ENCODE measurements at regions not wholly inside any gene's neighbourhood (a gene's known extent, or its start where the extent isn't known, plus 50 kb on each side); places are given as distances from the start of the nearest gene placed in this dataset.

DNA sequence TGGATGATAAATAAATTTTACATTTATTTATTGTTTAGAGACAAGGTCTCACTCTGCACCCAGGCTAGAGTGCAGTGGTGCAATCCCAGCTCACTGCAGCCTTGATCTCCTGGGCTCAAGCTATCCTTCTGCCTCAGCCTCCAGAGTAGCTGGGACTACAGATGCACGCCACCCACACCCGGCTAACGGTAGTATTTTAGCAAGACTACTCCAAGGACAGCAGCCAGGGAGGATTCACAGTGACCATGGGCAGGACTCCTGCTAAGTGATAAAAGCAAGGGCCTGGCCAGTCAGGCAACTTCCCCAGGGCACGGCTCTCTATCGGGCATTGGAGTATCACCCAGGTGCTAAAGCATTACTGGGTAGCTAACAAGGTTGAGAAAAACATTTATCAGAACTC, 55.4 kb downstream of the ARL6IP4 start:
- no peak overlapping the region for H3K27ac ChIP-seq (ENCODE audit: low read depth, low read length)
- no peak for DNase-seq (ENCODE audit: low read depth in 4 of 6, low spot score in 6 of 6)
- peaks cover 18% of the 10 kb centered on the region for H3K36me3 ChIP-seq (ENCODE audit: control insufficient read depth, insufficient read depth, low read length)
- H3K27me3 ChIP-seq (ENCODE audit: control insufficient read depth, insufficient read depth, low read length): no peaks in the 10 kb centered on the region
- no peaks in the 10 kb centered on the region for H3K9me3 ChIP-seq (ENCODE audit: control insufficient read depth, insufficient read depth, low read length)
- H3K4me1 ChIP-seq (ENCODE audit: control insufficient read depth, insufficient read depth, low read length): peaks cover 4% of the 10 kb centered on the region
- H3K4me3 ChIP-seq (ENCODE audit: low read depth, low read length): no peak overlapping the region
- WGBS (ENCODE audit: insufficient coverage): 80% methylated on average over 5 of the region's 5 CpGs

DNA sequence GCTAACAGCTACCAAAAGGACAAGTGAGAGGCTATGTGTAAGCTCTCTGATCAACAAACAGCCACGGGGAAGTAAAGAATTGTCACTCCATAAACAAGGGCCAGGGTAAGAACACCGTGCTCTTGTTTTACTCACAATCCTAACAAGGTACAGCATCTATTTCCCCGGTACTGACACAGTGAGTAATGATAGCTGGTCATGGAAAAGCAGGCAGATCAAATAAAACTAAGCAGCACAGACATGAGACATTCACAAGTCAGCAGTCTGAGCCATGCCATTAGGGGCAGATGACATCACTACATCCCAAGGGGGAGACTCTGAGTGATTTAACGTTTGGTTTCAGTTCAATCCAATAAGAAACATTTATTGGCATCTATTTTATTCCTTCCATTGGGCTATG, 54.4 kb downstream of the ARL6IP4 start:
- WGBS (ENCODE audit: insufficient coverage): no CpG with 5 or more reads among the region's 4 CpGs

DNA sequence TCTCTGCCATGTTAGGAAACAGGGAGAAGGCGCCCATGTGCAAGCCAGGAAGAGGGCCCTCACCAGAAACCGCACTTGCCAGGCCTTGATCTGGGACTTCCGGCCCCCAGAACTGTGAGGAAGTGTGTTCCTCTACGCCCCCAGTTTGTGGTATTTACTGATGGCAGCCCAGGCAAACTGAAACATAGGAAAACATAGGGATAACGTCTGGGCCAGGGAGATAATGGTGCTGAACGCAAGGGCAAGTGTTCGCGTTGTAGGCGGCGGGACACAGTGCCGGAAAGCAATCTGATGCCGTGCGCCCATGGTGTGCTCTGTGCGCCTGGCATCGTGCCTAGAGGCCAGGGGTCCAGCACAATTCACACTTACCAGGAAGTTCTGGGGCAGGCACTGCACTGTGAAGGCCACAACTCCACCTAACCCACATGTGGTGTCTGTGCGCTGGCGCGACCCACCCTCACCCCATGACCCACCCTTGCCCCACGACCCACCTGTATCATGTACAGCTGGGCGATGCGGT, 53.6 kb downstream of the ARL6IP4 start:
- H3K27ac ChIP-seq (ENCODE audit: low read depth, low read length): no peak overlapping the region
- H3K4me1 ChIP-seq (ENCODE audit: control insufficient read depth, insufficient read depth, low read length): peaks cover 4% of the 10 kb centered on the region
- 89% methylated on average over 21 of the region's 21 CpGs for WGBS (ENCODE audit: insufficient coverage)
- DNase-seq (ENCODE audit: low read depth in 4 of 6, low spot score in 6 of 6): no peak
- H3K4me3 ChIP-seq (ENCODE audit: low read depth, low read length): no peak overlapping the region
- no peaks in the 10 kb centered on the region for H3K9me3 ChIP-seq (ENCODE audit: control insufficient read depth, insufficient read depth, low read length)
- H3K27me3 ChIP-seq (ENCODE audit: control insufficient read depth, insufficient read depth, low read length): no peaks in the 10 kb centered on the region
- H3K36me3 ChIP-seq (ENCODE audit: control insufficient read depth, insufficient read depth, low read length): peaks cover 19% of the 10 kb centered on the region

More for the DNA sequence above, 54.4 kb downstream of the ARL6IP4 start:
- Histone ChIP-seq H3K4me1 (ENCODE audit: control insufficient read depth, insufficient read depth, low read length) (peaks cover 4% of the 10 kb centered on the region), H3K27ac (ENCODE audit: low read depth, low read length) (no peak overlapping the region), H3K9me3 (ENCODE audit: control insufficient read depth, insufficient read depth, low read length) (no peaks in the 10 kb centered on the region), H3K27me3 (ENCODE audit: control insufficient read depth, insufficient read depth, low read length) (no peaks in the 10 kb centered on the region), H3K36me3 (ENCODE audit: control insufficient read depth, insufficient read depth, low read length) (peaks cover 18% of the 10 kb centered on the region), H3K4me3 (ENCODE audit: low read depth, low read length) (no peak overlapping the region)
- DNase-seq (ENCODE audit: low read depth in 4 of 6, low spot score in 6 of 6): peak in 1 of 6 donors; percentile 33

DNA sequence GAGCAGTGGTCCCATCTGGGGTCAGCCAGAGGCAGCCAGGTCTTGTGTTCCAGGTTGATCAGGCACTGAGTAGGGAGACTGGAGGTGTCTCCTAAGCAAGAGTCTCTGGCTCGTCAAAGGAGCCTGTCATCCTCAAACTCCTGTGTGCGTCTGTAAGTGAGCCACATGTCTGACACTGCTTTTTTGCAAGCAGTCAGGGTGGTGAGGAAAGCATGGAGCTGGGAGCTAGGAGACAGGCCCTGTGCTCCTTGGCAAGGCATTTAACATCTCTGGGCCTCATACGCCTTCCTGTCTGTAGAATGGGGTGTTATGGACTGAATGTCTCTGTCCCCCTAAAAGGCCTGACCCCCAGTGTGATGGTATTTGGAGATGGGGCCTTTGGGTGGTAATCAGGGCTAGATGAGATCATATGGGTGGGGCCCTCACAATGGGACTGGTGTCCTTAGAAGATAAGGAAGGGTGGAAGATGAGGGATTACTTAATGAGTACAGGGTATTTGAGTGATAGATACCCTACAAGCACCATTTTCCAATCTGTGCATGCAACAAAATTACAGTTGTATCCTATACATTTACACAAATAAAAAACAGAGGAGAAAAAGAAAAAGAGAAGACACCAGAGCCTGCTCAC, 53.0 kb downstream of the ARL6IP4 start:
- H3K4me3 ChIP-seq (ENCODE audit: low read depth, low read length): no peak overlapping the region
- no peak overlapping the region for H3K27ac ChIP-seq (ENCODE audit: low read depth, low read length)
- peaks cover 4% of the 10 kb centered on the region for H3K4me1 ChIP-seq (ENCODE audit: control insufficient read depth, insufficient read depth, low read length)
- DNase-seq (ENCODE audit: low read depth in 4 of 6, low spot score in 6 of 6): no peak
- WGBS (ENCODE audit: insufficient coverage): 84% methylated on average over 3 of the region's 3 CpGs
- H3K9me3 ChIP-seq (ENCODE audit: control insufficient read depth, insufficient read depth, low read length): no peaks in the 10 kb centered on the region
- H3K36me3 ChIP-seq (ENCODE audit: control insufficient read depth, insufficient read depth, low read length): peaks cover 24% of the 10 kb centered on the region
- H3K27me3 ChIP-seq (ENCODE audit: control insufficient read depth, insufficient read depth, low read length): no peaks in the 10 kb centered on the region

DNA sequence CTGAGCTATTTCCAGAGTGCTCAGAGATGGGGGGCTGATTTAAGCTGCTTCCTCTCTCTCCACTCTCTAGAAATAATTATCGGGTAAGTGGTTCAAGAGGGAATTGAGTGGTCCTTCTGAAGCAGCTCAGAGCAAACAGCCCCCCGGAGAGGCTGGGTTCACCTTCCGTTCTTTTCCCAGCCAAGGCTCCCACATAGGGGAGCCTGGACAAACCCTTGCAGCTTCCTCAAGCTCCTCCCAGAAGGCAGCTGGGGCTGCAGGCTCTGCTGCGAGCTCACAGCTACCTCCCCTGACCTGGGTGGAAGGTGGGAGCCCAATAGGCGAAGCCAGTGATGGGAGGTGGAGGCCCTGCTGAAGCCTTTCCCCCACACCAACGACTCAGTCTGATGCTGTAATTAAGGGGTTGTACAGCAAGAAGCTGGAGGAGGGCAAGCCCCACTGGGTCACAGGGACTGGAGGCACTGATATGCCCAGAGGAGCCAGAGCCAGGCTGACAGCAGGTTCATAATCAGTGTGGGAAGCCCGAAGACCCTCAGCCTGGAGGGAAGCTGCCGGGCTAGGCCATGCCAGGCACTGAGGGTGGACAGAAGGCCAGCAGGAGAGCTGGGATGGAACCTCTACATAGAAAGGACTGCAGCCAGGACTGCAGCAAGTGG, 52.4 kb downstream of the ARL6IP4 start:
- Histone ChIP-seq H3K27ac (ENCODE audit: low read depth, low read length) (no peak overlapping the region), H3K36me3 (ENCODE audit: control insufficient read depth, insufficient read depth, low read length) (peaks cover 30% of the 10 kb centered on the region), H3K9me3 (ENCODE audit: control insufficient read depth, insufficient read depth, low read length) (no peaks in the 10 kb centered on the region), H3K4me1 (ENCODE audit: control insufficient read depth, insufficient read depth, low read length) (peaks cover 5% of the 10 kb centered on the region), H3K4me3 (ENCODE audit: low read depth, low read length) (no peak overlapping the region), H3K27me3 (ENCODE audit: control insufficient read depth, insufficient read depth, low read length) (no peaks in the 10 kb centered on the region)
- 90% methylated on average over 2 of the region's 8 CpGs for whole genome bisulfite sequencing (ENCODE audit: insufficient coverage)
- DNase-seq (ENCODE audit: low read depth in 4 of 6, low spot score in 6 of 6): no peak

Measured in spinal cord (tissue), 9 donors.